GM12892 (cell line): ENCODE measurements at regions not wholly inside any gene's neighbourhood (a gene's known extent, or its start where the extent isn't known, plus 50 kb on each side); places are given as distances from the start of the nearest gene placed in this dataset.

Source experiments
- POLR2A ChIP-seq: IDR thresholded peaks from 2 replicates; pipeline ENCODE4 v1.6.1; 2011; ENCODE audit warnings: low read depth, low read length, control low read depth
- POLR2AphosphoS5 ChIP-seq: IDR thresholded peaks from 2 replicates; pipeline ENCODE4 v1.6.1; 2011; ENCODE audit warnings: low read depth, low read length, control low read depth

DNA sequence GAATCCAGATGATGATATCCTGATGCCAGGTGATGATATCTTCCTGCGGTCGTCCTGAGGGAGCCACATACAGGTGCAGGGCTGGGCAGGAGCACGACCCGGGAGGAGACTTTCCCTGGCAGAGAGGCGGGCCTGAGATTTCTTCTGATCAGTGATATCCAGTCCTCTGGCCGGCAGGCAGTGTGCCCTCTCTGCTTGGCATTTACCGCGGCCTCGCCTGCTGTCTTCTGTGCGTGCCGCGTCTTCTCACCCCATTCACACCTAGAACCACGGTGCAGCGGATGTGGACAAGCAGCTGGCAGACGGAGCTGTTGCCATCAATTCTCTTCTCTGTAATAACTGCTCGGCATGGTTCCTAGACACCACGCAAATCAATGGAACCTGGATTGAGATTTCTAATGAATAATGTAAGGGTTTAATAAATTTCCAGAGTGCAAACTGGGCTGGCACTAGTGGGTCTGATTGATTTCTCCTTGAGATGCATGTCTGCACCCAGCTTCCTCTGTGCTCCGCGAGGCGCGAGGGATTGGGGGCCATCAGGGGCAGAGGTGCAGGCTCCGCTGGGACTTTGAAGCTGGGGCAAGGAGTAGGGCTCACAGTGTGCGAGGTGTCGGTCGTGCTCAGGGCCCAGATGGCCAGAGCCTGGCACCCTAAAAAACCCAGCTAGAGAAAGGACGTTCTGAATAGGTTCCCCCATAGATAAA, 208.9 kb upstream of the HDAC4 start:
- TF ChIP-seq POLR2A (no peak), POLR2AphosphoS5 (no peak)
